ENCODE measurements at regions not wholly inside any gene's neighbourhood (a gene's known extent, or its start where the extent isn't known, plus 50 kb on each side); places are given as distances from the start of the nearest gene placed in this dataset.

GRCh38 chr16:75810342-75810741 is 84.1 kb upstream of the CPHXL start:
- TF ChIP-seq CTCF (conservative IDR thresholded peaks at IDR 0.05; ENCODE audit: low read depth in 2 of 2), result no peak
- TF ChIP-seq EZH2phosphoT487 (IDR thresholded peaks at IDR 0.05; ENCODE audit: unreplicated experiment), result no peak
- no peak for TF ChIP-seq REST (IDR thresholded peaks at IDR 0.05; ENCODE audit: unreplicated experiment)
- TF ChIP-seq CREB1 (CRISPR knock-in tag; IDR thresholded peaks at IDR 0.05; ENCODE audit: low read depth), result no peak
- no peak for TF ChIP-seq POLR2AphosphoS5 (IDR thresholded peaks at IDR 0.05; ENCODE audit: low read depth)
- TF ChIP-seq EZH2 (IDR thresholded peaks at IDR 0.05; ENCODE audit: low read depth, unreplicated experiment), result no peak
- no peak for TF ChIP-seq NANOG (IDR thresholded peaks at IDR 0.05; ENCODE audit: borderline replicate concordance)
- no peak for TF ChIP-seq JUNB (IDR thresholded peaks at IDR 0.05; ENCODE audit: unreplicated experiment)
- no peak for TF ChIP-seq ZNF462 (CRISPR knock-in tag; IDR thresholded peaks at IDR 0.05)
- TF ChIP-seq ZNF331 (CRISPR knock-in tag; IDR thresholded peaks at IDR 0.05; ENCODE audit: low read depth), result no peak
- TF ChIP-seq ETS1 (IDR thresholded peaks at IDR 0.05), result no peak
- TF ChIP-seq STAT1 (IDR thresholded peaks at IDR 0.05; ENCODE audit: unreplicated experiment), result no peak

All from GM23338 (cell line).